ENCODE measurements at regions not wholly inside any gene's neighbourhood (a gene's known extent, or its start where the extent isn't known, plus 50 kb on each side); places are given as distances from the start of the nearest gene placed in this dataset.
A peak's percentile ranks its signal among the peaks of the same experiment; 100 is the strongest.
"Not testable (repeated sequence)": the region's sequence is repeated elsewhere in the genome, so short reads cannot be mapped to it uniquely, and the experiment has no call there.

- DNase-seq = no peak
These were observed 484.7 kb downstream of the DACH1 start for GRCh38 chr13:71382285-71382684.

- DNase-seq = no peak
These were observed 486.8 kb downstream of the DACH1 start for GRCh38 chr13:71380191-71380590.

GRCh38 chr13:71378961-71379905 is 487.8 kb downstream of the DACH1 start:
- DNase-seq = no peak

GRCh38 chr13:71374471-71375049 is 492.4 kb downstream of the DACH1 start:
- no peak for DNase-seq

GRCh38 chr13:71368336-71368735 is 498.7 kb downstream of the DACH1 start:
- no peak for DNase-seq

- no peak for DNase-seq
These were observed 507.0 kb downstream of the DACH1 start for GRCh38 chr13:71360041-71360440.

- no peak for DNase-seq
These were observed 507.4 kb downstream of the DACH1 start for GRCh38 chr13:71359641-71360040.

GRCh38 chr13:71358218-71358617 is 508.8 kb downstream of the DACH1 start:
- DNase-seq = no peak

GRCh38 chr13:71355010-71355409 is 512.0 kb downstream of the DACH1 start:
- no peak for DNase-seq

GRCh38 chr13:71350886-71351285 is 516.1 kb downstream of the DACH1 start:
- no peak for DNase-seq

GRCh38 chr13:71345856-71346255 is 521.1 kb downstream of the DACH1 start:
- DNase-seq = not testable (repeated sequence)

GRCh38 chr13:71339736-71340135 is 527.3 kb downstream of the DACH1 start:
- no peak for DNase-seq

GRCh38 chr13:71339005-71339404 is 528.0 kb downstream of the DACH1 start:
- no peak for DNase-seq

GRCh38 chr13:71338070-71338469 is 528.9 kb downstream of the DACH1 start:
- DNase-seq = no peak

- DNase-seq = no peak
These were observed 539.7 kb downstream of the DACH1 start for GRCh38 chr13:71327266-71327665.

GRCh38 chr13:71325556-71325955 is 541.4 kb downstream of the DACH1 start:
- DNase-seq = peak; percentile 35

- DNase-seq = no peak
These were observed 543.7 kb downstream of the DACH1 start for GRCh38 chr13:71323266-71323665.

- DNase-seq = no peak
These were observed 546.6 kb downstream of the DACH1 start for GRCh38 chr13:71320452-71320851.

GRCh38 chr13:71316792-71317363 is 550.1 kb downstream of the DACH1 start:
- no peak for DNase-seq

- no peak for DNase-seq
These were observed 554.1 kb downstream of the DACH1 start for GRCh38 chr13:71312923-71313322.

- no peak for DNase-seq
These were observed 557.1 kb downstream of the DACH1 start for GRCh38 chr13:71309905-71310304.

- no peak for DNase-seq
These were observed 560.2 kb downstream of the DACH1 start for GRCh38 chr13:71306821-71307220.

- DNase-seq = no peak
These were observed 562.1 kb downstream of the DACH1 start for GRCh38 chr13:71304861-71305260.

GRCh38 chr13:71303144-71303543 is 563.9 kb downstream of the DACH1 start:
- DNase-seq = no peak
